ENCODE measurements at regions not wholly inside any gene's neighbourhood (a gene's known extent, or its start where the extent isn't known, plus 50 kb on each side); places are given as distances from the start of the nearest gene placed in this dataset.
"Not testable (repeated sequence)": the region's sequence is repeated elsewhere in the genome, so short reads cannot be mapped to it uniquely, and the experiment has no call there.

DNA sequence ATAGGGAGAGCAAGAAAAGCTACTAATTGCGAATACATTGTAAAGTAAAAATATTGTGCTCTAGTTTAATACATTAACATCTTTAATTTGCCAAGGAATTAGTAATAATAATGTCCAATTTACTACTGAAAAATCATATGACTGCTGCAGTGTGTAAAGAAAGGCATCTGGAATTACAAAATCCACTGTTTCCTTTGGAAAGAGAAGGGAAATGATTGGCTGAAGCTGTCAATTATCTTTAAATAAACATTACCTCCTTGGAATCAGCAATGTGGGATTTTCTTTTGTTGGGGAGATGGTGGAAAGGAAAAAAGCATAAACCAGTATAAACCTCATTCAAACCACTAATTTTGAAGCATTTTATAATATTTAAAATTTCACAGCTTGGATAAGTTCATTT, 276.0 kb downstream of the MAP2K6 start:
- intact Hi-C loops (cut with DNase I): no loop called here

DNA sequence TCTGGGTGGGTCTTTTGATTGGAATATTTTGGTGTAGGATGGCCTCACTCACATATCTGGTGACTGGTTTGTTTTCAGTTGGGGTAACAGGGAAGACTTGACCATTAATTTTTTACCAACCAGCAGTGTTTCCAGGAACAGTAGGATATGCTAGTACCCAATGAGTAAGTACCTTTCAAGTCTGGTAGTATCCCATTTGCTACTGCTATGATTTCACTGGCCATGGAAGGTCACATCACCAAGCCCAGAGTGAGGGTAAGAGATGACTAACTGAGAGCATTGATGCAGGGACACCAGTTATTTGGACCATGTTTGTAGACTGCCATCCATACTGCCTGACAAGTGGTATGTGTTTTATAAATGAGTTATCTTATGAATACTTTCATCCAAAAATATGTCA, 277.7 kb downstream of the MAP2K6 start:
- ATAC-seq: no peak
- TF ChIP-seq, protein P1, sequence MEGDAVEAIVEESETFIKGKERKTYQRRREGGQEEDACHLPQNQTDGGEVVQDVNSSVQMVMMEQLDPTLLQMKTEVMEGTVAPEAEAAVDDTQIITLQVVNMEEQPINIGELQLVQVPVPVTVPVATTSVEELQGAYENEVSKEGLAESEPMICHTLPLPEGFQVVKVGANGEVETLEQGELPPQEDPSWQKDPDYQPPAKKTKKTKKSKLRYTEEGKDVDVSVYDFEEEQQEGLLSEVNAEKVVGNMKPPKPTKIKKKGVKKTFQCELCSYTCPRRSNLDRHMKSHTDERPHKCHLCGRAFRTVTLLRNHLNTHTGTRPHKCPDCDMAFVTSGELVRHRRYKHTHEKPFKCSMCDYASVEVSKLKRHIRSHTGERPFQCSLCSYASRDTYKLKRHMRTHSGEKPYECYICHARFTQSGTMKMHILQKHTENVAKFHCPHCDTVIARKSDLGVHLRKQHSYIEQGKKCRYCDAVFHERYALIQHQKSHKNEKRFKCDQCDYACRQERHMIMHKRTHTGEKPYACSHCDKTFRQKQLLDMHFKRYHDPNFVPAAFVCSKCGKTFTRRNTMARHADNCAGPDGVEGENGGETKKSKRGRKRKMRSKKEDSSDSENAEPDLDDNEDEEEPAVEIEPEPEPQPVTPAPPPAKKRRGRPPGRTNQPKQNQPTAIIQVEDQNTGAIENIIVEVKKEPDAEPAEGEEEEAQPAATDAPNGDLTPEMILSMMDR (IDR thresholded peaks at IDR 0.05): no peak
- Histone ChIP-seq H3K27ac (no peak overlapping the region), H3K4me1 (no peaks in the 10 kb centered on the region), H3K27me3 (ENCODE audit: low read depth) (no peaks in the 10 kb centered on the region), H3K4me3 (no peak overlapping the region), H3K36me3 (no peaks in the 10 kb centered on the region), H3K9me3 (no peaks in the 10 kb centered on the region)
- no peak for DNase-seq
- intact Hi-C loops (cut with DNase I): no loop called here

More for the DNA sequence above, 276.0 kb downstream of the MAP2K6 start:
- Histone ChIP-seq H3K36me3 (no peaks in the 10 kb centered on the region), H3K27ac (no peak overlapping the region), H3K4me3 (no peak overlapping the region), H3K9me3 (peaks cover 11% of the 10 kb centered on the region), H3K4me1 (no peaks in the 10 kb centered on the region), H3K27me3 (ENCODE audit: low read depth) (no peaks in the 10 kb centered on the region)
- TF ChIP-seq, protein P1 (IDR thresholded peaks at IDR 0.05): no peak
- DNase-seq: no peak
- ATAC-seq: no peak

DNA sequence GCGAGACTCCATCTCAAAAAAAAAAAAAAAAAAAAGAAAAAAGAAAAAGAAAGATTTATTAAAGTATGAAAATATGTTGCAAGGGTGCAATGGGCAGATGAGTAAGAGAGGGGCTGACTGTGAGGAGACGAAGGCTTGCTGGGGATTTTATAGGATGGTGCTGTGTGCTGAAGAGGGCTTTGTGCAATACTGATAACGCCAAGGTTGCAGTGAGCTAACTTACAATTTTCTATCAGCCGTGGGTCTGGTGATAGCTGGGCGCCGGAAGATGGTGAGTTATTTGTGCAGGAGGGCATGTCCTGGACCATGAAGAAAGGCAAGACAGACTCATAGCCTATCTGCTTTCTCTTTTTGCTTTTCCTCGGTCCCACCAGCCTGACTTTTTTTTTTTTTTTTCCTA, 281.1 kb downstream of the MAP2K6 start:
- Histone ChIP-seq H3K36me3 (no peaks in the 10 kb centered on the region), H3K9me3 (peaks cover 10% of the 10 kb centered on the region), H3K4me3 (no peak overlapping the region), H3K27ac (no peak overlapping the region), H3K27me3 (ENCODE audit: low read depth) (no peaks in the 10 kb centered on the region), H3K4me1 (no peaks in the 10 kb centered on the region)
- TF ChIP-seq, protein P1 (IDR thresholded peaks at IDR 0.05): no peak
- DNase-seq (no peak), ATAC-seq (no peak)
- intact Hi-C loops (cut with DNase I): no loop called here

GRCh38 chr17:69696650-69697049, 282.2 kb downstream of the MAP2K6 start:
- DNase-seq (no peak), ATAC-seq (no peak)
- TF ChIP-seq, protein P1 (IDR thresholded peaks at IDR 0.05): no peak
- Histone ChIP-seq H3K4me3 (no peak overlapping the region), H3K9me3 (peaks cover 10% of the 10 kb centered on the region), H3K27ac (no peak overlapping the region), H3K27me3 (ENCODE audit: low read depth) (no peaks in the 10 kb centered on the region), H3K36me3 (no peaks in the 10 kb centered on the region), H3K4me1 (no peaks in the 10 kb centered on the region)
- intact Hi-C loops (cut with DNase I): no loop called here

GRCh38 chr17:69698352-69698751, 283.9 kb downstream of the MAP2K6 start:
- H3K36me3 ChIP-seq; ATAC-seq; H3K4me1 ChIP-seq; H3K27me3 ChIP-seq (ENCODE audit: low read depth); H3K4me3 ChIP-seq; DNase-seq; intact Hi-C loops (cut with DNase I); H3K9me3 ChIP-seq; H3K27ac ChIP-seq: not testable (repeated sequence)

DNA sequence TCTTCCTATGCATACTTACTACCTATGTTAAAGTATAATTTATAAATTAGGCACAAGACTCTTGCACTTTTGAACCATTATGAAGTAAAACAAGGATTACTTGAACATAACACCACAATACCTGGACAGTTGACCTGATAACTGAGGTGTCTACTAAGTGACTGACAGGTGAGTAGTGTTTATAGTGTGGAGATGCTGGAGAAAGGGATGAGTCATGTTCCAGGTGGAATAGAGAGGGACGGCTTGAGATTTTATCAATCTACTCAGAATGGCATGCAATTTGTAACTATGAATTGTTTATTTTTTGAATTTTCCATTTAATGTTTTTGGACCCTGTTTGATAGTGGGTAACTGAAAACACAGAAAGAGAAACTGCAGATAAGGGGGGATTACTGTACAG, 287.6 kb downstream of the MAP2K6 start:
- TF ChIP-seq, protein P1 (IDR thresholded peaks at IDR 0.05): no peak
- DNase-seq (no peak), ATAC-seq (no peak)
- Histone ChIP-seq H3K4me1 (no peaks in the 10 kb centered on the region), H3K36me3 (no peaks in the 10 kb centered on the region), H3K9me3 (peaks cover 10% of the 10 kb centered on the region), H3K4me3 (no peak overlapping the region), H3K27me3 (ENCODE audit: low read depth) (no peaks in the 10 kb centered on the region), H3K27ac (no peak overlapping the region)
- intact Hi-C loops (cut with DNase I): no loop called here

Data from lower lobe of right lung (tissue), 2 donors.